Transverse colon (tissue), 4 donors: ENCODE measurements at regions not wholly inside any gene's neighbourhood (a gene's known extent, or its start where the extent isn't known, plus 50 kb on each side); places are given as distances from the start of the nearest gene placed in this dataset.

Experiments
- DNase-seq: peaks from one replicate; pipeline ENCODE4 v3.0.0-alpha.2; 2019
- H3K27ac ChIP-seq, 4 donors: fragments of 200-600 bp; sonication (generic); 2 replicates each; pipeline ENCODE4 v1.5.1; 2016 to 2018; ENCODE audit warnings: inconsistent platforms in 4 of 4
- H3K27me3 ChIP-seq: fragments of 200-600 bp; sonication (generic); 2 replicates; pipeline ENCODE4 v1.5.1; 2017; ENCODE audit warnings: inconsistent platforms
- H3K36me3 ChIP-seq, 4 donors: fragments of 200-600 bp; sonication (generic); 2 replicates each; pipeline ENCODE4 v1.5.1; 2017 to 2019; ENCODE audit warnings: inconsistent platforms in 4 of 4
- H3K4me1 ChIP-seq, 4 donors: fragments of 200-600 bp; sonication (generic); 2 replicates each; pipeline ENCODE4 v1.5.1; 2017 to 2020; ENCODE audit warnings: inconsistent platforms in 4 of 4
- H3K4me3 ChIP-seq, 4 donors: fragments of 200-600 bp; sonication (generic); 1 replicate in 1 of 4; 2 replicates in 3 of 4; pipeline versions ENCODE4 v1.5.1 to v1.6.1; 2017 to 2019; ENCODE audit warnings: inconsistent platforms in 4 of 4
- H3K9me3 ChIP-seq, 2 donors: fragments of 200-600 bp; sonication (generic); 2 replicates each; pipeline ENCODE4 v1.5.1; 2017 to 2019; ENCODE audit warnings: inconsistent platforms in 2 of 2
- CTCF ChIP-seq, 5 experiments: fragments of 200-600 bp in 3 of 5; fragments of 450-650 bp in 2 of 5; sonication (generic) in 3 of 5; IDR thresholded peaks; 1 replicate in 2 of 5; 2 replicates in 3 of 5; pipeline ENCODE4 v1.5.1; 2016 to 2017; ENCODE audit warnings: antibody characterized with exemption in 5 of 5, inconsistent platforms in 3 of 5, mild to moderate bottlenecking in 2 of 5, moderate library complexity in 1 of 5
- EP300 ChIP-seq: sonication (generic); formaldehyde crosslinking; IDR thresholded peaks from one replicate; pipeline ENCODE4 v1.6.1; 2017; ENCODE audit warnings: antibody characterized with exemption, low read depth
- POLR2A ChIP-seq: fragments of 450-650 bp; IDR thresholded peaks from one replicate; pipeline ENCODE4 v1.6.1; 2016; ENCODE audit warnings: antibody characterized with exemption, mild to moderate bottlenecking, moderate library complexity
- POLR2AphosphoS5 ChIP-seq, 3 donors: sonication (generic); formaldehyde crosslinking; IDR thresholded peaks; one replicate each; pipeline ENCODE4 v1.6.1; 2016; ENCODE audit warnings: antibody characterized with exemption in 3 of 3
- WGBS, 2 donors: methylation state at CpG; one replicate each; pipeline ENCODE4 v1.1.5; 2018; ENCODE audit warnings: low coverage in 1 of 2; 5-methylcytosine and 5-hydroxymethylcytosine counted together
- in situ Hi-C, 4 donors: fragments of 200-750 bp; cut with MboI; loops; one replicate each; pipeline versions ENCODE4 v1.15.0 to v1.15.1; 2017; ENCODE audit warnings: low sequenced_read_pairs in 3 of 4, low pct_ligation_motif_present in 1 of 4, low pct_unique_long_range_greater_than_20kb in 1 of 4
- intact Hi-C: fragments of 100-400 bp; cut with DNase I; formaldehyde crosslinking; loops from one replicate; pipeline ENCODE4 v1.15.1; 2023; ENCODE audit warnings: low total_unique reads

DNA sequence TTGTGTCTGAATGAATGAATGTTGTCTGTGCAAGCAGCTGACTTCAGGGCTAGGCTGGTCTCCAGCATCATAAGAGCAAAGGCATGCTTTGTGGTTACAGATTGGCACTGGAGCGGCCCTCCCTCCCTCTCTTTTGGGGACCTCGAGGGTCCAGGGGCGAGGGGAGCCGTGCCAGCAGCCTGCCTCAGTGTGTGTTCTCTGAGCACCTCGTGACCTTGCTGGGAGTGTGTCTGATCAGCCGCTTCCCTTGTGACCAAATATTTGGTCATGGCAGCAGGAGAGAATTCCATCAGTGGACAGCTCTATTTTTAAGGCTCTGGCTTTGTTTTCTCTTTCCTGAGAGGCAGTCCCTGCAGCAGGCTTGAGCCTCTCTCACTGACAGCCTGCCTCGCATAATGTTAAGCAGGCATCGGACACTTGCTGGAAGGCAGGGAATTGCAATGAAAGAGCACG is 329.7 kb downstream of the UQCRFS1 start:
- Histone ChIP-seq H3K27ac (peak overlapping the region in 1 of 4 donors; percentile 10), H3K36me3 (no peaks in the 10 kb centered on the region), H3K4me3 (no peak overlapping the region), H3K4me1 (peaks cover 0 to 5% (median 0%) of the 10 kb centered on the region in 4 donors), H3K9me3 (no peaks in the 10 kb centered on the region), H3K27me3 (no peaks in the 10 kb centered on the region)
- in situ Hi-C loops, result loop anchor here in 2 of 4 donors (10.0 to 25.0 kb wide), 2 partner anchors 148 to 421 kb away; no protein-coding TSS in a partner anchor
- intact Hi-C loops, result no loop called here
- no peak for TF ChIP-seq POLR2A
- TF ChIP-seq POLR2AphosphoS5 (IDR thresholded peaks at IDR 0.05), result no peak
- TF ChIP-seq CTCF (IDR thresholded peaks at IDR 0.05), result no peak
- no peak for TF ChIP-seq EP300
- DNase-seq, result no peak
- WGBS, 2 donors, result 36% methylated on average over 9 of the region's 9 CpGs; no CpG with 5 or more reads in 1 of the 2 donors

- no peak overlapping the region for H3K4me3 ChIP-seq
- H3K36me3 ChIP-seq, result no peaks in the 10 kb centered on the region
- intact Hi-C loops, result no loop called here
- peaks cover 0 to 5% (median 0%) of the 10 kb centered on the region in 4 donors for H3K4me1 ChIP-seq
- H3K9me3 ChIP-seq, result no peaks in the 10 kb centered on the region
- in situ Hi-C loops, result loop anchor here in 2 of 4 donors (10.0 to 25.0 kb wide), 2 partner anchors 148 to 421 kb away; no protein-coding TSS in a partner anchor
- no peaks in the 10 kb centered on the region for H3K27me3 ChIP-seq
- peak overlapping the region in 1 of 4 donors; percentile 10 for H3K27ac ChIP-seq
- DNase-seq, result no peak
- TF ChIP-seq EP300, result no peak
- TF ChIP-seq POLR2A, result no peak
- TF ChIP-seq CTCF (IDR thresholded peaks at IDR 0.05), result no peak
- TF ChIP-seq POLR2AphosphoS5 (IDR thresholded peaks at IDR 0.05), result no peak
- WGBS, 2 donors, result 71 to 83% methylated on average over 1 to 6 of the region's 6 CpGs
Measured at GRCh38 chr19:28882818-28883217, 330.1 kb downstream of the UQCRFS1 start.

GRCh38 chr19:28881616-28882015 is 331.3 kb downstream of the UQCRFS1 start:
- no peak for TF ChIP-seq POLR2A
- Histone ChIP-seq H3K4me1 (peaks cover 0 to 5% (median 0%) of the 10 kb centered on the region in 4 donors), H3K9me3 (no peaks in the 10 kb centered on the region), H3K36me3 (no peaks in the 10 kb centered on the region), H3K4me3 (no peak overlapping the region), H3K27me3 (no peaks in the 10 kb centered on the region), H3K27ac (no peak overlapping the region)
- intact Hi-C loops, result no loop called here
- DNase-seq, result no peak
- in situ Hi-C loops, result loop anchor here in 2 of 4 donors (10.0 to 25.0 kb wide), 2 partner anchors 147 to 419 kb away; no protein-coding TSS in a partner anchor
- 58 to 73% methylated on average over 2 to 8 of the region's 8 CpGs for WGBS, 2 donors

GRCh38 chr19:28880735-28881401 is 332.1 kb downstream of the UQCRFS1 start:
- in situ Hi-C loops, result loop anchor here in 2 of 4 donors (10.0 to 25.0 kb wide), 2 partner anchors 146 to 419 kb away; no protein-coding TSS in a partner anchor
- Histone ChIP-seq H3K4me3 (no peak overlapping the region), H3K4me1 (peaks cover 0 to 5% (median 0%) of the 10 kb centered on the region in 4 donors), H3K36me3 (no peaks in the 10 kb centered on the region), H3K27me3 (no peaks in the 10 kb centered on the region), H3K9me3 (no peaks in the 10 kb centered on the region), H3K27ac (no peak overlapping the region)
- intact Hi-C loops, result no loop called here
- no peak for DNase-seq
- TF ChIP-seq EP300, result no peak
- no peak for TF ChIP-seq CTCF (IDR thresholded peaks at IDR 0.05)
- TF ChIP-seq POLR2A, result no peak
- TF ChIP-seq POLR2AphosphoS5 (IDR thresholded peaks at IDR 0.05), result no peak
- 72 to 74% methylated on average over 5 to 10 of the region's 10 CpGs for WGBS, 2 donors
